ENCODE measurements at regions not wholly inside any gene's neighbourhood (a gene's known extent, or its start where the extent isn't known, plus 50 kb on each side); places are given as distances from the start of the nearest gene placed in this dataset.
"Not testable (repeated sequence)": the region's sequence is repeated elsewhere in the genome, so short reads cannot be mapped to it uniquely, and the experiment has no call there.

- in situ Hi-C loops (cut with HindIII; ENCODE audit: low sequenced_read_pairs): no loop called here
Measured at GRCh38 chr5:68021916-68022315, 193.6 kb upstream of the PIK3R1 start.

GRCh38 chr5:68021227-68021626, 194.3 kb upstream of the PIK3R1 start:
- H3K4me3 ChIP-seq (ENCODE audit: low read depth, low read length): no peak overlapping the region
- DNase-seq (ENCODE audit: low read depth): no peak
- in situ Hi-C loops (cut with HindIII; ENCODE audit: low sequenced_read_pairs): no loop called here
- no peak for TF ChIP-seq CTCF (IDR thresholded peaks at IDR 0.05; ENCODE audit: low read depth, low read length, missing control alignments)

More at GRCh38 chr5:68021916-68022315, 193.6 kb upstream of the PIK3R1 start:
- no peak for TF ChIP-seq CTCF (IDR thresholded peaks at IDR 0.05; ENCODE audit: low read depth, low read length, missing control alignments)
- no peak overlapping the region for H3K4me3 ChIP-seq (ENCODE audit: low read depth, low read length)
- no peak for DNase-seq (ENCODE audit: low read depth)

GRCh38 chr5:68020461-68020969, 195.0 kb upstream of the PIK3R1 start:
- DNase-seq (ENCODE audit: low read depth); in situ Hi-C loops (cut with HindIII; ENCODE audit: low sequenced_read_pairs); H3K4me3 ChIP-seq (ENCODE audit: low read depth, low read length): not testable (repeated sequence)

GRCh38 chr5:68015381-68016302, 199.9 kb upstream of the PIK3R1 start:
- in situ Hi-C loops (cut with HindIII; ENCODE audit: low sequenced_read_pairs): no loop called here
- no peak for DNase-seq (ENCODE audit: low read depth)
- TF ChIP-seq CTCF (IDR thresholded peaks at IDR 0.05; ENCODE audit: low read depth, low read length, missing control alignments): no peak
- H3K4me3 ChIP-seq (ENCODE audit: low read depth, low read length): no peak overlapping the region

- DNase-seq (ENCODE audit: low read depth): no peak
- H3K4me3 ChIP-seq (ENCODE audit: low read depth, low read length): no peak overlapping the region
- in situ Hi-C loops (cut with HindIII; ENCODE audit: low sequenced_read_pairs): no loop called here
- no peak for TF ChIP-seq CTCF (IDR thresholded peaks at IDR 0.05; ENCODE audit: low read depth, low read length, missing control alignments)
Measured at GRCh38 chr5:68012831-68013230, 202.7 kb upstream of the PIK3R1 start.

- no peak overlapping the region for H3K4me3 ChIP-seq (ENCODE audit: low read depth, low read length)
- in situ Hi-C loops (cut with HindIII; ENCODE audit: low sequenced_read_pairs): no loop called here
- no peak for DNase-seq (ENCODE audit: low read depth)
- no peak for TF ChIP-seq CTCF (IDR thresholded peaks at IDR 0.05; ENCODE audit: low read depth, low read length, missing control alignments)
Measured at GRCh38 chr5:68012429-68012828, 203.1 kb upstream of the PIK3R1 start.

- DNase-seq (ENCODE audit: low read depth): no peak
- in situ Hi-C loops (cut with HindIII; ENCODE audit: low sequenced_read_pairs): no loop called here
- TF ChIP-seq CTCF (IDR thresholded peaks at IDR 0.05; ENCODE audit: low read depth, low read length, missing control alignments): no peak
- H3K4me3 ChIP-seq (ENCODE audit: low read depth, low read length): no peak overlapping the region
Measured at GRCh38 chr5:68011801-68012200, 203.8 kb upstream of the PIK3R1 start.
